GM10248 (cell line): ENCODE measurements at regions not wholly inside any gene's neighbourhood (a gene's known extent, or its start where the extent isn't known, plus 50 kb on each side); places are given as distances from the start of the nearest gene placed in this dataset.

Source experiments
- CTCF ChIA-PET: fragments of 300-600 bp; sonication (Branson Sonifier 250); formaldehyde crosslinking; extraction: SDS; loops from one replicate; lab custom pipeline; 2021; ENCODE audit warnings: antibody characterized with exemption; lab: Yijun Ruan, JAX
- POLR2A ChIA-PET: fragments of 350-650 bp; sonication (Branson Sonifier 250); formaldehyde crosslinking; extraction: SDS; loops from one replicate; lab custom pipeline; 2020; ENCODE audit warnings: antibody characterized with exemption; lab: Yijun Ruan, JAX
- DNase-seq: peaks from one replicate; pipeline ENCODE4 v3.0.0; 2012; ENCODE audit errors: extremely low spot score
- TF ChIP-seq, protein P1 (sequence below): IDR thresholded peaks from 2 replicates; pipeline ENCODE4 v1.5.1; 2012; ENCODE audit warnings: mild to moderate bottlenecking, low read depth; ENCODE audit errors: extremely low read depth, missing control alignments, control extremely low read depth

DNA sequence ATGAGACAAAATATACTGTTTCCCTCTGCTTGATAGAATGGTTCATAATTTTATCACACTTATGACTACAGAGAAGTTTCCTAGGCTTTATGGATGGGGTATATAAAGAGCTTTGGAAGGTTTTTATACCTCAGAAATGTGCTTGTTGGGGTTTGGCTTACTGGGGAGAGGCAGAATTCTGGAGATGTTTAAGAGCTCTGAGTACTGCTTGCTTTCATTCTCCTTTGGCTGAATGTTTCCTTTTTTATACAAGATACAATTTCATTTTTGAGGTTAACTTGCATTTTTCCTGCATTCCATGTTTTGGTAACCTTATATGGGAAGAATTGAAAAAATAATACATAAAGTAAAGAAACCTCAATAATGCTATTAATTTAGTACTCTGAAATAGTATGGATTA is 157.7 kb upstream of the COL11A1 start:
- TF ChIP-seq, protein P1, sequence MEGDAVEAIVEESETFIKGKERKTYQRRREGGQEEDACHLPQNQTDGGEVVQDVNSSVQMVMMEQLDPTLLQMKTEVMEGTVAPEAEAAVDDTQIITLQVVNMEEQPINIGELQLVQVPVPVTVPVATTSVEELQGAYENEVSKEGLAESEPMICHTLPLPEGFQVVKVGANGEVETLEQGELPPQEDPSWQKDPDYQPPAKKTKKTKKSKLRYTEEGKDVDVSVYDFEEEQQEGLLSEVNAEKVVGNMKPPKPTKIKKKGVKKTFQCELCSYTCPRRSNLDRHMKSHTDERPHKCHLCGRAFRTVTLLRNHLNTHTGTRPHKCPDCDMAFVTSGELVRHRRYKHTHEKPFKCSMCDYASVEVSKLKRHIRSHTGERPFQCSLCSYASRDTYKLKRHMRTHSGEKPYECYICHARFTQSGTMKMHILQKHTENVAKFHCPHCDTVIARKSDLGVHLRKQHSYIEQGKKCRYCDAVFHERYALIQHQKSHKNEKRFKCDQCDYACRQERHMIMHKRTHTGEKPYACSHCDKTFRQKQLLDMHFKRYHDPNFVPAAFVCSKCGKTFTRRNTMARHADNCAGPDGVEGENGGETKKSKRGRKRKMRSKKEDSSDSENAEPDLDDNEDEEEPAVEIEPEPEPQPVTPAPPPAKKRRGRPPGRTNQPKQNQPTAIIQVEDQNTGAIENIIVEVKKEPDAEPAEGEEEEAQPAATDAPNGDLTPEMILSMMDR, result no peak
- ChIA-PET POLR2A (no interaction called here), CTCF (no interaction called here)
- DNase-seq, result no peak

DNA sequence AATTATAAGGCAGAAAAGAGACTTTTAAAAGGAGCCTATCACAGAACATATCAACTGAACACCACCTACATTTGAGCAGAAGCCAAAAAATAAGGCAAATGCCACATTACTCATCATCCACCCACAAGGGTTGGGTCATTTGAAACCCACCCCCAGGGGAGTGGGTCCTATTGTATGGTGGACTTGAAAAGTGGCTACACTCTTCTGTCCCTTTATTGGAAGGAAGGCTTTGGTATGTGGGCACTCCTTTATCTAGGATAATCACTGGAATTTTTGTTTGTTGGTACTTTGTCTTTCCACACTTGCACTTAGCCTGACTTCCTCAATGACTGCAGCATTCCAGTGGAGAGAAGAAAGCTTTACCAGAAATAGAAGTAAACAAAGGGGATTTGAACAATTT is 157.2 kb upstream of the COL11A1 start:
- ChIA-PET POLR2A (no interaction called here), CTCF (no interaction called here)
- no peak for DNase-seq
- TF ChIP-seq, protein P1, result no peak

DNA sequence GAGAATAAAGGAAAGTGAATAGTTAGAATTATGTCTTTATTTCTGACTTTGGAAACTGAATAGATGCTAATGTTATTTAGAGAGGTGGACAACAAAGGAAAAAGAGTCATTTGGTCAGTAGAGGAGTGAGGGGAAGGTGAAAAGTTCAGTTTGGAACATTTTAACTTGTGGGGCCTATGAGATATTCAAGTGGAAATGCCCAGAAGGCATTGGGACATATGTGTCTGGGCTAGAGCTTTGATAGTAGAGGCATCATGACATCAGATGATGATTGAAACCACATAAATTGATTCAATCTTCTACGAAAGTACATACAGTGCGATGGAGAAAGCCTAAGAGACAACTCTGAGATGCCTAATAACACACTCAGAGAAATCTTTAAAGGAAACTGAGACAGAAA is 151.7 kb upstream of the COL11A1 start:
- no peak for DNase-seq
- POLR2A ChIA-PET, result no interaction called here
- TF ChIP-seq, protein P1, result no peak
- CTCF ChIA-PET, result no interaction called here

DNA sequence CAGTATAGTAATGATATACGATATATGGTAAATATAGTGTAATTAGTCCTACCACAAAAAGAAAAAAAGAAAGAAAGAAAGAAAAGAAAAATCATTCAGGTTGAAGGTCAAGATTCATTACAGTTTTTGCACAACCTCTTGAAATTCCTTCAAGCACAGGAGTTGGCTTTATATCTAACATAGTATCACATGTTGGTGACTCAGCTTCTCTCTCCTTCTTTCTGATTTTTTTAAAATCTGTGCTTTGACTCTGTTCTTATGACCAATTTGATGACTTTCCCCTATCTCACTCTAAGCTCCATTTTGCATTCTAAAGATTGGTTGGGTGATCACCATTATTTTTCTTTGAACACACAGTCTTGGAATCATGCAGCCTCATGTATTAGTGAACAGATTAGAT is 148.2 kb upstream of the COL11A1 start:
- no peak for DNase-seq
- TF ChIP-seq, protein P1, result no peak
- CTCF ChIA-PET, result no interaction called here
- POLR2A ChIA-PET, result no interaction called here

DNA sequence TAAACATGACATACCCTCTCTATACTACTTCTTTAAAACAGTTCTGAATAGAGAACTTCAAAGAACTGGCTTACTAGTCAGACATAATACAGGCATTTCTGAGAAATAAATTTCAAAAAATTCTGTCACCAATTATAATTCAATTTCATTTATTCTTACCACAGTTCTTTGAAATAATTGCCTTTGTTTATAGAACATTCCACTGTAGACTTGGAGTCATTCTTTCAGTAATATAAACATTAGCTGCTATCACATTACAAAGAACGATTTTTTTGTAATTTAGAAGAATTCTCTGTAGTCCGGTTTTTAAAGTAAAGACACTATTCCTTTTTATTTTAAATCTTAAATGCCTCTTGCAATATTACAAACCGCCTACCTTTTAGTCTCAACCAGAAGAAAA is 146.4 kb upstream of the COL11A1 start:
- CTCF ChIA-PET, result interaction anchor here (1.2 kb wide), 1 partner anchor 39 kb away, joined by 3 read pairs; no protein-coding TSS in a partner anchor
- POLR2A ChIA-PET, result no interaction called here
- TF ChIP-seq, protein P1, result no peak
- DNase-seq, result no peak

DNA sequence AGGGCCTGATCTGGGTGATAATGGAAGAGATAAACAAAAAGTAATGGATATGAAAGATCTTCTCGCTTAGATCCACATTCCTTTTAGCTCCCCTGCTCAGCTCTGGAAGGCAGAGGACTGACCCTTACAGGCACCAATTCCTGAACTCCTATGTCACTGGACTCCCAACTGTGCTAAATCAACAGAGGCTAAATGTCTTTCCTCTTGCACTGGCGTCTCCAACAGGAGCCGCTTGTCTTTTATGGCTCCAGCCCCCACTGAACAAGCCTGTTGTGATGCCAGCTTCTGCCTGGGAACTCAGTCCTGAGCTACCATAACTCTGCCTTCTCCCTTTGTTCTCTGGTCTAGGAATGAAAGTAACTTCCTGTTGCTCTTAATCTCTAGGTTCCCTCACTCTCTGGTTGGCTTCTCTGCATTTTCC is 142.1 kb upstream of the COL11A1 start:
- ChIA-PET CTCF (interaction anchor here (2.0 to 3.7 kb wide), 2 partner anchors 11 to 19 kb away, joined by 6 to 12 read pairs; no protein-coding TSS in a partner anchor), POLR2A (no interaction called here)
- TF ChIP-seq, protein P1, result no peak
- DNase-seq, result no peak
